Esophagus squamous epithelium (tissue), 4 donors: ENCODE measurements at regions not wholly inside any gene's neighbourhood (a gene's known extent, or its start where the extent isn't known, plus 50 kb on each side); places are given as distances from the start of the nearest gene placed in this dataset.

Experiments
- POLR2A ChIP-seq, 4 donors: fragments of 450-650 bp; IDR thresholded peaks; one replicate each; pipeline ENCODE4 v1.6.1; 2017; ENCODE audit warnings: antibody characterized with exemption in 4 of 4, mild to moderate bottlenecking in 4 of 4, moderate library complexity in 3 of 4
- TF ChIP-seq, protein P1 (sequence below), 6 experiments: fragments of 450-650 bp in 4 of 6; fragments of 200-600 bp in 2 of 6; sonication (generic) in 2 of 6; IDR thresholded peaks; one replicate each; pipeline ENCODE4 v1.5.1; 2016 to 2019; ENCODE audit warnings: antibody characterized with exemption in 6 of 6, mild to moderate bottlenecking in 4 of 6, moderate library complexity in 4 of 6

DNA sequence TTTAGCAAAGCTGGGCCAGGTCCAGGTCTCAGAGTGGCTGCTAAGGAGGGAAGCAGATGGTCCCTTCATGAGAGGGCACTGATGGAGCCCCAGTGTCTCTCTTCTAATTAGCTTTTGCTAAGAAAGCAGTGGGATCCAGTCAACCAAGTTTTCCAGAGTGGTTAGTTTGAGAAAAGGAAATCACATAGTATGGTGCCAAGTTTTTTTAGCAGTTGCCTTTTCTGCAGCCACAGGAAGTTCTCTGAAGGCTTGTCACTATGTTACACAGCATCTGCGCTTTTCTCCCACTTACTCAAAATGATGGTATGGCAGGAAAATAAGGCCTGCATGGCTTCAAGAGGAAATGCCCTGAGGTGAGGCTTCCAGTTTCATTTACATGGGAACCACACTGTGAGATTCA, 331.5 kb upstream of the ZNF462 start:
- TF ChIP-seq, protein P1, sequence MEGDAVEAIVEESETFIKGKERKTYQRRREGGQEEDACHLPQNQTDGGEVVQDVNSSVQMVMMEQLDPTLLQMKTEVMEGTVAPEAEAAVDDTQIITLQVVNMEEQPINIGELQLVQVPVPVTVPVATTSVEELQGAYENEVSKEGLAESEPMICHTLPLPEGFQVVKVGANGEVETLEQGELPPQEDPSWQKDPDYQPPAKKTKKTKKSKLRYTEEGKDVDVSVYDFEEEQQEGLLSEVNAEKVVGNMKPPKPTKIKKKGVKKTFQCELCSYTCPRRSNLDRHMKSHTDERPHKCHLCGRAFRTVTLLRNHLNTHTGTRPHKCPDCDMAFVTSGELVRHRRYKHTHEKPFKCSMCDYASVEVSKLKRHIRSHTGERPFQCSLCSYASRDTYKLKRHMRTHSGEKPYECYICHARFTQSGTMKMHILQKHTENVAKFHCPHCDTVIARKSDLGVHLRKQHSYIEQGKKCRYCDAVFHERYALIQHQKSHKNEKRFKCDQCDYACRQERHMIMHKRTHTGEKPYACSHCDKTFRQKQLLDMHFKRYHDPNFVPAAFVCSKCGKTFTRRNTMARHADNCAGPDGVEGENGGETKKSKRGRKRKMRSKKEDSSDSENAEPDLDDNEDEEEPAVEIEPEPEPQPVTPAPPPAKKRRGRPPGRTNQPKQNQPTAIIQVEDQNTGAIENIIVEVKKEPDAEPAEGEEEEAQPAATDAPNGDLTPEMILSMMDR (IDR thresholded peaks at IDR 0.05) = no peak
- TF ChIP-seq POLR2A (IDR thresholded peaks at IDR 0.05) = no peak
